ENCODE measurements at regions not wholly inside any gene's neighbourhood (a gene's known extent, or its start where the extent isn't known, plus 50 kb on each side); places are given as distances from the start of the nearest gene placed in this dataset.

GRCh38 chr5:89545626-89546025, 662.6 kb upstream of the MEF2C start:
- H3K27ac ChIP-seq, result no peak overlapping the region
- H3K9me3 ChIP-seq, result no peaks in the 10 kb centered on the region
- TF ChIP-seq, protein P1, sequence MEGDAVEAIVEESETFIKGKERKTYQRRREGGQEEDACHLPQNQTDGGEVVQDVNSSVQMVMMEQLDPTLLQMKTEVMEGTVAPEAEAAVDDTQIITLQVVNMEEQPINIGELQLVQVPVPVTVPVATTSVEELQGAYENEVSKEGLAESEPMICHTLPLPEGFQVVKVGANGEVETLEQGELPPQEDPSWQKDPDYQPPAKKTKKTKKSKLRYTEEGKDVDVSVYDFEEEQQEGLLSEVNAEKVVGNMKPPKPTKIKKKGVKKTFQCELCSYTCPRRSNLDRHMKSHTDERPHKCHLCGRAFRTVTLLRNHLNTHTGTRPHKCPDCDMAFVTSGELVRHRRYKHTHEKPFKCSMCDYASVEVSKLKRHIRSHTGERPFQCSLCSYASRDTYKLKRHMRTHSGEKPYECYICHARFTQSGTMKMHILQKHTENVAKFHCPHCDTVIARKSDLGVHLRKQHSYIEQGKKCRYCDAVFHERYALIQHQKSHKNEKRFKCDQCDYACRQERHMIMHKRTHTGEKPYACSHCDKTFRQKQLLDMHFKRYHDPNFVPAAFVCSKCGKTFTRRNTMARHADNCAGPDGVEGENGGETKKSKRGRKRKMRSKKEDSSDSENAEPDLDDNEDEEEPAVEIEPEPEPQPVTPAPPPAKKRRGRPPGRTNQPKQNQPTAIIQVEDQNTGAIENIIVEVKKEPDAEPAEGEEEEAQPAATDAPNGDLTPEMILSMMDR (IDR thresholded peaks at IDR 0.05), result no peak
- TF ChIP-seq POLR2A (IDR thresholded peaks at IDR 0.05) (no peak), POLR2AphosphoS5 (IDR thresholded peaks at IDR 0.05; ENCODE audit: insufficient read depth in 1 of 2, low read depth in 1 of 2) (no peak)
- intact Hi-C loops (cut with DNase I), result no loop called here
- no peaks in the 10 kb centered on the region for H3K36me3 ChIP-seq
- H3K27me3 ChIP-seq, result no peaks in the 10 kb centered on the region
- DNase-seq (ENCODE audit: extremely low spot score in 2 of 2), result no peak
- H3K4me3 ChIP-seq, result no peak overlapping the region
- no peaks in the 10 kb centered on the region for H3K4me1 ChIP-seq

- intact Hi-C loops (cut with DNase I), result no loop called here
- Histone ChIP-seq H3K4me3 (no peak overlapping the region), H3K9me3 (no peaks in the 10 kb centered on the region), H3K4me1 (no peaks in the 10 kb centered on the region), H3K36me3 (no peaks in the 10 kb centered on the region), H3K27ac (no peak overlapping the region), H3K27me3 (no peaks in the 10 kb centered on the region)
- TF ChIP-seq, protein P1 (IDR thresholded peaks at IDR 0.05), result no peak
- no peak for TF ChIP-seq POLR2A (IDR thresholded peaks at IDR 0.05)
- TF ChIP-seq POLR2AphosphoS5 (IDR thresholded peaks at IDR 0.05; ENCODE audit: insufficient read depth in 1 of 2, low read depth in 1 of 2), result no peak
- DNase-seq (ENCODE audit: extremely low spot score in 2 of 2), result no peak
These were observed 662.1 kb upstream of the MEF2C start for GRCh38 chr5:89545076-89545475.

DNA sequence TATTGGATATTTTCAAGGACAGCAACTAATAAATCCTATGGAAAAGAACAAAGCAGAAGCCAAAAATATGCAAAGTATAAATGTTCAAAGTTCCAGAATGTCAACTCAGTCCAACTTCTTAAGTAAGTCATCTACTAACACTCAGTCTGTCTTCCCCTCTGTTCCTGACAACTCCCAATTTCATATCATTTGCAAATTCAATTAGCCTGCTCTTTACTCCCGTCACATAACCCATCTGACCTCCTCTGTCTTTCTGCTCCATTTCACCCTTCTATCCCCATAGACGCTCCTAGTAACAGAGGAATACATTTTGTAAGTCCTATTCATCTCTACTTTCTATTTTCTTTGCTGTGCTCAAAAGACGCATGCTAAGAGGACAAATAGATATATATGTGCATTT, 659.8 kb upstream of the MEF2C start:
- no peaks in the 10 kb centered on the region for H3K27me3 ChIP-seq
- no peaks in the 10 kb centered on the region for H3K9me3 ChIP-seq
- TF ChIP-seq POLR2A (IDR thresholded peaks at IDR 0.05), result no peak
- TF ChIP-seq, protein P1 (IDR thresholded peaks at IDR 0.05), result no peak
- no peak for TF ChIP-seq POLR2AphosphoS5 (IDR thresholded peaks at IDR 0.05; ENCODE audit: insufficient read depth in 1 of 2, low read depth in 1 of 2)
- H3K4me1 ChIP-seq, result no peaks in the 10 kb centered on the region
- no peak for DNase-seq (ENCODE audit: extremely low spot score in 2 of 2)
- intact Hi-C loops (cut with DNase I), result no loop called here
- H3K27ac ChIP-seq, result no peak overlapping the region
- no peak overlapping the region for H3K4me3 ChIP-seq
- H3K36me3 ChIP-seq, result no peaks in the 10 kb centered on the region

DNA sequence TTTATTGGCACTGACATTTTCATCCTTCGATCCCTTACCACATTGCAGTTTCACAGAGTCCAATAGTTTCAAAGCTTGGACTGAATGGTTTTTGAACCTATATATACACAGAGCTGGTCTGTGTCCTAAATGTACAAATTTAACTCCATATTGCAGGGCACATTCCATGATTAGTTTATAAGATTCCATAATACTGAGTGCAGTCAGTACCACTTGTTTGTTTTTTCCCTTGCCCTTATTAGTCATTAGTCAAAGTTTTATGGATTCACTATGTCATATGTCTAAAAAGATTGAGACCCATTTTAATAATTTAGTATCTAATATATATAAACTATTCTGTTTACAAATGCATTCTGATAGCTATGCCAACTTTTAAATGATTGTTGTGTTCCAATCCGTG, 654.8 kb upstream of the MEF2C start:
- Histone ChIP-seq H3K9me3 (no peaks in the 10 kb centered on the region), H3K4me1 (no peaks in the 10 kb centered on the region)
- DNase-seq (ENCODE audit: extremely low spot score in 2 of 2), result no peak

DNA sequence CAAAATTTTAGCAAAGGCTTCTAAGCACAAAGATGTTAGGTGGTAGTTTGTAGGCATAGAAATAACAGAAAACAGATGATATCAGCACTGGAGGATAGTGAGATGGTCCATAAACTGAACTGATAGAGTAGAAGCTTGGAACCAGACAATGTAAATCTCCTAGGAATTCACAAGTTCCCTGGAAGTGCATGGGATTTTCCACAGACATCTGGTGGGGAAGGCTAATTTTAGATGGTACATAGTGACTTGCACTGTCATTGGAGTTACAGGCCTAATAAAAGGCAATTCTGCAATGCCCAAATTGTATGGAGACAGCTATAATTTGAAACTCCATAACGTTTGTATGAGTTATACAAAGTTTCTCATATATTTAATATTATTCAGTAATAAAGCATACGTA, 653.0 kb upstream of the MEF2C start:
- Histone ChIP-seq H3K27me3 (no peaks in the 10 kb centered on the region), H3K36me3 (no peaks in the 10 kb centered on the region), H3K4me1 (no peaks in the 10 kb centered on the region), H3K9me3 (no peaks in the 10 kb centered on the region), H3K4me3 (no peak overlapping the region), H3K27ac (no peak overlapping the region)
- DNase-seq (ENCODE audit: extremely low spot score in 2 of 2), result no peak
- intact Hi-C loops (cut with DNase I), result no loop called here
- TF ChIP-seq POLR2AphosphoS5 (IDR thresholded peaks at IDR 0.05; ENCODE audit: insufficient read depth in 1 of 2, low read depth in 1 of 2), result no peak
- TF ChIP-seq POLR2A (IDR thresholded peaks at IDR 0.05), result no peak
- TF ChIP-seq, protein P1 (IDR thresholded peaks at IDR 0.05), result no peak

More for the DNA sequence above, 654.8 kb upstream of the MEF2C start:
- Histone ChIP-seq H3K4me3 (no peak overlapping the region), H3K27me3 (no peaks in the 10 kb centered on the region), H3K27ac (no peak overlapping the region), H3K36me3 (no peaks in the 10 kb centered on the region)
- TF ChIP-seq POLR2A (IDR thresholded peaks at IDR 0.05), result no peak
- no peak for TF ChIP-seq POLR2AphosphoS5 (IDR thresholded peaks at IDR 0.05; ENCODE audit: insufficient read depth in 1 of 2, low read depth in 1 of 2)
- TF ChIP-seq, protein P1 (IDR thresholded peaks at IDR 0.05), result no peak
- intact Hi-C loops (cut with DNase I), result no loop called here
